ENCODE measurements at regions not wholly inside any gene's neighbourhood (a gene's known extent, or its start where the extent isn't known, plus 50 kb on each side); places are given as distances from the start of the nearest gene placed in this dataset.

DNA sequence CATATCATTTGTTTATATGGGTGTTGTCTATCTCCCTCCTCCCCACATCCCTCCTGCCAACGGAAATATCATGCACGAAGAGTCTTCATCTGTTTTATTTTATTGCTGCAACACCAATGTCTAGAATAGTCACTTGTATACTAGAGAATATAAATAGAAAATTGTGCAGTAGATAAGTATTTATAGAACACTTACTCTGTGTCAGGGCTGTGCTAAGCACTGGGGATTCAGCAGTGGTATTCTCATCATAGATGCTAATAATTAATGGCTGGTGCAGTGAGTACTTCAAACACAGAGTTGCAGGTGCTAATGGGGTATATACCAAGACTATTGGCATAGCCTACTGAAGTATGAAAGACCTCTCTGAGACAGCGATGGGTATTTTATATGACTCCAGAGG lies 353.5 kb upstream of the CDH6 start:
- intact Hi-C loops (cut with micrococcal nuclease; ENCODE audit: unreplicated experiment) = no loop called here

DNA sequence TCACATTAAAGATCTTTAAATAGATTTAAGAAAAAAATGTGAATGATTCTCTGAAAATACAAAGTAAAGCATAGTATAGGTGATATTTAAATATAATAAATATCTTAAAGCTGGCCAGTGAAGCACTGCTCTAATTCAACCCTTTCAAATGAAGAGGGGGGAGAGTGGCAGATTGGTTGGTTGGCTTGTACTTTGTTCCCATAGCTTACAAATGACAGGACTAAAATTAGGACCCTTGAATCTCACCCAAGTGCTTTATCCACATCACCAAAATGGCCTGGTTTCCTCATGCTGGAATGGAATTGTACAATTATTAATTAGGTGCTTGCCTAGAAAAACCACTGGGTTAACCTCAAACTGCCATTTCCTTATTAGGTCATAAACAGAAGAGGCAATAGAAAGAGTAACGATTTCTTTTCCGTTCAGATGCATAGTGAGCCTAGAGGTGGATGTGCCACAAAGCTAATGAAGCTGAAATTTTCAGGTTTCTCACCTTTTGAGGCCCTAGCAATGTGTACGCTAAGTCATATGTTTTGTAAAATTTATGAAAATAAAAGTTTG lies 354.5 kb upstream of the CDH6 start:
- H3K79me2 ChIP-seq (ENCODE audit: insufficient read depth, low read depth, low read length) = no peaks in the 10 kb centered on the region
- no TSS peak for BruUV-seq (replicated peaks)
- no peaks in the 10 kb centered on the region for H4K20me1 ChIP-seq (ENCODE audit: insufficient read depth, low read length)
- ChIA-PET CTCF (ENCODE audit: unreplicated experiment) (no interaction called here), POLR2A (no interaction called here)
- H3K9me2 ChIP-seq (ENCODE audit: insufficient read depth, low read length) = no peaks in the 10 kb centered on the region
- H3K4me1 ChIP-seq (ENCODE audit: insufficient read depth, low read length, poor library complexity, severe bottlenecking) = no peaks in the 10 kb centered on the region
- intact Hi-C loops (cut with micrococcal nuclease; ENCODE audit: unreplicated experiment) = no loop called here
- DNase-seq (ENCODE audit: low spot score) = no peak
- no peak for TF ChIP-seq EZH2phosphoT487 (IDR thresholded peaks at IDR 0.05; ENCODE audit: borderline replicate concordance, low read depth, low read length)
- TF ChIP-seq, protein P1, sequence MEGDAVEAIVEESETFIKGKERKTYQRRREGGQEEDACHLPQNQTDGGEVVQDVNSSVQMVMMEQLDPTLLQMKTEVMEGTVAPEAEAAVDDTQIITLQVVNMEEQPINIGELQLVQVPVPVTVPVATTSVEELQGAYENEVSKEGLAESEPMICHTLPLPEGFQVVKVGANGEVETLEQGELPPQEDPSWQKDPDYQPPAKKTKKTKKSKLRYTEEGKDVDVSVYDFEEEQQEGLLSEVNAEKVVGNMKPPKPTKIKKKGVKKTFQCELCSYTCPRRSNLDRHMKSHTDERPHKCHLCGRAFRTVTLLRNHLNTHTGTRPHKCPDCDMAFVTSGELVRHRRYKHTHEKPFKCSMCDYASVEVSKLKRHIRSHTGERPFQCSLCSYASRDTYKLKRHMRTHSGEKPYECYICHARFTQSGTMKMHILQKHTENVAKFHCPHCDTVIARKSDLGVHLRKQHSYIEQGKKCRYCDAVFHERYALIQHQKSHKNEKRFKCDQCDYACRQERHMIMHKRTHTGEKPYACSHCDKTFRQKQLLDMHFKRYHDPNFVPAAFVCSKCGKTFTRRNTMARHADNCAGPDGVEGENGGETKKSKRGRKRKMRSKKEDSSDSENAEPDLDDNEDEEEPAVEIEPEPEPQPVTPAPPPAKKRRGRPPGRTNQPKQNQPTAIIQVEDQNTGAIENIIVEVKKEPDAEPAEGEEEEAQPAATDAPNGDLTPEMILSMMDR (conservative IDR thresholded peaks at IDR 0.05; ENCODE audit: low read length) = no peak
- no peak overlapping the region for H3K27ac ChIP-seq (ENCODE audit: low read depth, low read length, poor library complexity, severe bottlenecking)
- H3K4me3 ChIP-seq (ENCODE audit: low read depth, low read length, poor library complexity, severe bottlenecking) = no peak overlapping the region
- no peaks in the 10 kb centered on the region for H3K9me3 ChIP-seq (ENCODE audit: low read length)
- no peaks in the 10 kb centered on the region for H3K36me3 ChIP-seq (ENCODE audit: insufficient read depth, low read length)
- no peak overlapping the region for H3K4me2 ChIP-seq (ENCODE audit: low read length)
- no peak overlapping the region for H2AFZ ChIP-seq (ENCODE audit: low read length)

More for the DNA sequence above, 353.5 kb upstream of the CDH6 start:
- ChIA-PET POLR2A (no interaction called here), CTCF (ENCODE audit: unreplicated experiment) (no interaction called here)
- Histone ChIP-seq H3K36me3 (ENCODE audit: insufficient read depth, low read length) (no peaks in the 10 kb centered on the region), H3K9me3 (ENCODE audit: low read length) (no peaks in the 10 kb centered on the region), H3K9me2 (ENCODE audit: insufficient read depth, low read length) (no peaks in the 10 kb centered on the region), H4K20me1 (ENCODE audit: insufficient read depth, low read length) (no peaks in the 10 kb centered on the region), H2AFZ (ENCODE audit: low read length) (no peak overlapping the region), H3K27ac (ENCODE audit: low read depth, low read length, poor library complexity, severe bottlenecking) (no peak overlapping the region), H3K4me2 (ENCODE audit: low read length) (no peak overlapping the region), H3K79me2 (ENCODE audit: insufficient read depth, low read depth, low read length) (no peaks in the 10 kb centered on the region), H3K4me1 (ENCODE audit: insufficient read depth, low read length, poor library complexity, severe bottlenecking) (no peaks in the 10 kb centered on the region), H3K4me3 (ENCODE audit: low read depth, low read length, poor library complexity, severe bottlenecking) (no peak overlapping the region)
- no peak for DNase-seq (ENCODE audit: low spot score)
- TF ChIP-seq EZH2phosphoT487 (IDR thresholded peaks at IDR 0.05; ENCODE audit: borderline replicate concordance, low read depth, low read length) = no peak
- TF ChIP-seq, protein P1 (conservative IDR thresholded peaks at IDR 0.05; ENCODE audit: low read length) = no peak
- no TSS peak for BruUV-seq (replicated peaks)

DNA sequence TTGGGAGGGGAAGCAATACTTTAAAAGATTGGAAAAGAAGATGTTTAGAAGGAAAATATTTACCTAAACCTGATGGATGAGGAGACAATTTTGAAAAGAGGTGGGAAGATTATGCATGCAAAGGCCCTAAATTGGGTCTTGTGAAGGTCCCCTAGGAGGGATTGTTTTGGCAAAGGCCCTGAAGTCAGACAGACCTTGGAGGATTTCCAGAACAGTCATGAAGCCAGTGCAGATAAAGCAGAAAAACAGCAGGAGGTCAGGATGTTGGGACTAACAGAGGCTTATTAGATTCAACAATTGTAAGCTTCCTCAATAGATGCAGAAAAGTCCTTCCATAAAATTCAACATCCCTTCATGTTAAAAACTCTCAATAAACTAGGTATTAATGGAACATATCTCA lies 361.0 kb upstream of the CDH6 start:
- POLR2A ChIA-PET = no interaction called here

More for the DNA sequence above, 361.0 kb upstream of the CDH6 start:
- no peak overlapping the region for H3K4me2 ChIP-seq (ENCODE audit: low read length)
- H3K4me1 ChIP-seq (ENCODE audit: insufficient read depth, low read length, poor library complexity, severe bottlenecking) = no peaks in the 10 kb centered on the region
- H3K9me2 ChIP-seq (ENCODE audit: insufficient read depth, low read length) = no peaks in the 10 kb centered on the region
- no TSS peak for BruUV-seq (replicated peaks)
- no peaks in the 10 kb centered on the region for H3K79me2 ChIP-seq (ENCODE audit: insufficient read depth, low read depth, low read length)
- CTCF ChIA-PET (ENCODE audit: unreplicated experiment) = no interaction called here
- no peaks in the 10 kb centered on the region for H3K36me3 ChIP-seq (ENCODE audit: insufficient read depth, low read length)
- H4K20me1 ChIP-seq (ENCODE audit: insufficient read depth, low read length) = no peaks in the 10 kb centered on the region
- TF ChIP-seq EZH2phosphoT487 (IDR thresholded peaks at IDR 0.05; ENCODE audit: borderline replicate concordance, low read depth, low read length) = no peak
- TF ChIP-seq, protein P1 (conservative IDR thresholded peaks at IDR 0.05; ENCODE audit: low read length) = no peak
- no peak overlapping the region for H3K4me3 ChIP-seq (ENCODE audit: low read depth, low read length, poor library complexity, severe bottlenecking)
- intact Hi-C loops (cut with micrococcal nuclease; ENCODE audit: unreplicated experiment) = no loop called here
- H3K27ac ChIP-seq (ENCODE audit: low read depth, low read length, poor library complexity, severe bottlenecking) = no peak overlapping the region
- no peaks in the 10 kb centered on the region for H3K9me3 ChIP-seq (ENCODE audit: low read length)
- DNase-seq (ENCODE audit: low spot score) = no peak
- no peak overlapping the region for H2AFZ ChIP-seq (ENCODE audit: low read length)

All from OCI-LY7 (cell line).